ENCODE measurements at regions not wholly inside any gene's neighbourhood (a gene's known extent, or its start where the extent isn't known, plus 50 kb on each side); places are given as distances from the start of the nearest gene placed in this dataset.

DNA sequence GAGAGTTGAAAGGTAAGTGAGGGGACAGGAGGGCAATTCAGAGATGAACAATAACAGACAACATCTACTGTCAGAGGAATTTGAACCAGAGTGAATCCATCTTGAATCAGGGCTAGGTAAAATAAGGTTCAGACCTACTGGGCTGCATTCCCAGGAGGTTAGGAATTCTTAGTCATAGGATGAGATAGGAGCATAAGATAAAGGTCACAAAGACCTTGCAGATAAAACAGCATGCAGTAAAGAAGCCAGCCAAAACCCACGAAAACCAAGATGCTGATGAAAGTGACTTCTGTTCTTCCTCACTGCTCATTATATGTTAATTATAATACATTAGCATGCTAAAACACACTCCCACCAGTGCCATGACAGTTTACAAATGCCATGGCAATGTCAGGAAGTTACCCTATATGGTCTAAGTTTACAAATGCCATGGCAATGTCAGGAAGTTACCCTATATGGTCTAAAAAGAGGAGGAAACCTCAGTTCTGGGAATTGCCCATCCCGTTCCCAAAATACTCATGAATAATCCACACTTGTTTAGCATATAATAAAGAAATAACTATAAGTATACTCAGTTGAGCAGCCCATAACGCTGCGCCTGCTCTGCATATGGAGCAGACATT lies 248.5 kb downstream of the HAO1 start:
- TF ChIP-seq CTCF (IDR thresholded peaks at IDR 0.05 in 4 of 5, conservative IDR thresholded peaks at IDR 0.05 in 1 of 5) (no peak), POLR2A (IDR thresholded peaks at IDR 0.05) (no peak)
